CD4-positive, alpha-beta memory T cell (primary cell): ENCODE measurements at regions not wholly inside any gene's neighbourhood (a gene's known extent, or its start where the extent isn't known, plus 50 kb on each side); places are given as distances from the start of the nearest gene placed in this dataset.

Source experiments
- CTCF ChIA-PET: fragments of 350-600 bp; sonication (Branson Sonifier 250); formaldehyde crosslinking; loops from one replicate; lab custom pipeline; 2021; ENCODE audit warnings: inconsistent platforms; ENCODE audit not compliant: partially characterized antibody; lab: Charles Lee
- POLR2A ChIA-PET: fragments of 350-600 bp; sonication (Branson Sonifier 250); formaldehyde crosslinking; loops from one replicate; lab custom pipeline; 2021; ENCODE audit not compliant: partially characterized antibody; lab: Charles Lee
- DNase-seq, 5 donors: peaks; one replicate each; pipeline versions ENCODE4 v3.0.0 to v3.0.0-alpha.2; 2020 to 2022; ENCODE audit warnings: mixed read lengths in 1 of 5
- H3K27ac ChIP-seq: one replicate; pipeline ENCODE4 v1.7.0; 2013; ENCODE audit warnings: low read depth, low read length
- H3K27me3 ChIP-seq: 2 replicates; pipeline ENCODE4 v1.7.0; 2013; ENCODE audit warnings: mild to moderate bottlenecking, low read length, moderate library complexity; ENCODE audit not compliant: insufficient read depth
- H3K36me3 ChIP-seq: 2 replicates; pipeline ENCODE4 v1.7.0; 2013; ENCODE audit warnings: mild to moderate bottlenecking, low read length, moderate library complexity; ENCODE audit not compliant: insufficient read depth
- H3K4me1 ChIP-seq: 2 replicates; pipeline ENCODE4 v1.7.0; 2013; ENCODE audit warnings: mild to moderate bottlenecking, low read length, moderate library complexity; ENCODE audit not compliant: insufficient read depth
- H3K4me3 ChIP-seq, 2 donors: one replicate each; pipeline ENCODE4 v1.7.0; 2013; ENCODE audit warnings: low read length in 2 of 2, mild to moderate bottlenecking in 1 of 2
- H3K9me3 ChIP-seq, 2 donors: one replicate each; pipeline ENCODE4 v1.7.0; 2013; ENCODE audit warnings: low read length in 2 of 2, control low read depth in 1 of 2; ENCODE audit not compliant: control insufficient read depth in 1 of 2
- H3K27ac Mint-ChIP-seq, 7 donors: one replicate each; pipeline ENCODE4 v1.8.0; 2020 to 2021; ENCODE audit warnings: mixed read lengths in 7 of 7, mild to moderate bottlenecking in 6 of 7, inconsistent platforms in 3 of 7, moderate library complexity in 3 of 7
- H3K27me3 Mint-ChIP-seq, 2 donors: one replicate each; pipeline ENCODE4 v1.8.0; 2020 to 2021; ENCODE audit warnings: mixed read lengths in 2 of 2
- H3K36me3 Mint-ChIP-seq, 2 donors: one replicate each; pipeline ENCODE4 v1.8.0; 2020 to 2021; ENCODE audit warnings: mixed read lengths in 2 of 2, inconsistent platforms in 1 of 2, mild to moderate bottlenecking in 1 of 2
- H3K4me1 Mint-ChIP-seq, 4 donors: one replicate each; pipeline ENCODE4 v1.8.0; 2020 to 2021; ENCODE audit warnings: mixed read lengths in 4 of 4, mild to moderate bottlenecking in 1 of 4
- H3K4me3 Mint-ChIP-seq, 8 donors: one replicate each; pipeline ENCODE4 v1.8.0; 2020 to 2021; ENCODE audit warnings: mixed read lengths in 8 of 8, mild to moderate bottlenecking in 7 of 8, moderate library complexity in 6 of 8, inconsistent platforms in 3 of 8
- H3K9me3 Mint-ChIP-seq, 8 donors: one replicate each; pipeline ENCODE4 v1.8.0; 2020 to 2021; ENCODE audit warnings: mixed read lengths in 8 of 8, mild to moderate bottlenecking in 5 of 8, inconsistent platforms in 3 of 8, moderate library complexity in 1 of 8
- intact Hi-C: fragments of 100-400 bp; cut with micrococcal nuclease; formaldehyde crosslinking; loops from one replicate; pipeline ENCODE4 v1.15.1; 2023

- H3K9me3 Mint-ChIP-seq = peaks cover 0 to 29% (median 14%) of the 10 kb centered on the region in 8 donors
These were observed 253.9 kb upstream of the CNTNAP5 start for GRCh38 chr2:123770996-123771720.

GRCh38 chr2:123771928-123772632 is 253.0 kb upstream of the CNTNAP5 start:
- Mint-ChIP-seq H3K27ac (no peak overlapping the region), H3K9me3 (peaks cover 0 to 27% (median 12%) of the 10 kb centered on the region in 8 donors), H3K36me3 (no peaks in the 10 kb centered on the region), H3K4me1 (no peaks in the 10 kb centered on the region), H3K4me3 (no peak overlapping the region), H3K27me3 (no peaks in the 10 kb centered on the region)
- CTCF ChIA-PET = no interaction called here
- Histone ChIP-seq H3K27me3 (no peaks in the 10 kb centered on the region), H3K4me1 (no peaks in the 10 kb centered on the region), H3K9me3 (no peaks in the 10 kb centered on the region), H3K36me3 (no peaks in the 10 kb centered on the region), H3K27ac (no peak overlapping the region), H3K4me3 (no peak overlapping the region)
- POLR2A ChIA-PET = no interaction called here
- intact Hi-C loops = no loop called here
- DNase-seq = no peak

More at GRCh38 chr2:123770996-123771720, 253.9 kb upstream of the CNTNAP5 start:
- H3K4me1 ChIP-seq = no peaks in the 10 kb centered on the region
- H3K36me3 Mint-ChIP-seq = no peaks in the 10 kb centered on the region
- H3K4me3 ChIP-seq = no peak overlapping the region
- H3K4me1 Mint-ChIP-seq = no peaks in the 10 kb centered on the region
- no peak overlapping the region for H3K4me3 Mint-ChIP-seq
- ChIA-PET POLR2A (no interaction called here), CTCF (no interaction called here)
- no peak overlapping the region for H3K27ac Mint-ChIP-seq
- H3K36me3 ChIP-seq = no peaks in the 10 kb centered on the region
- no peaks in the 10 kb centered on the region for H3K27me3 ChIP-seq
- DNase-seq = no peak
- H3K27me3 Mint-ChIP-seq = no peaks in the 10 kb centered on the region
- no peak overlapping the region for H3K27ac ChIP-seq
- H3K9me3 ChIP-seq = no peaks in the 10 kb centered on the region
- intact Hi-C loops = no loop called here

GRCh38 chr2:123777116-123777515 is 248.0 kb upstream of the CNTNAP5 start:
- intact Hi-C loops = no loop called here

GRCh38 chr2:123783164-123783563 is 241.9 kb upstream of the CNTNAP5 start:
- no peaks in the 10 kb centered on the region for H3K27me3 Mint-ChIP-seq
- no peak for DNase-seq
- Histone ChIP-seq H3K27me3 (no peaks in the 10 kb centered on the region), H3K4me1 (no peaks in the 10 kb centered on the region), H3K36me3 (no peaks in the 10 kb centered on the region), H3K27ac (no peak overlapping the region), H3K9me3 (no peaks in the 10 kb centered on the region), H3K4me3 (no peak overlapping the region)
- no peak overlapping the region for H3K27ac Mint-ChIP-seq
- no peaks in the 10 kb centered on the region for H3K36me3 Mint-ChIP-seq
- intact Hi-C loops = no loop called here
- no peaks in the 10 kb centered on the region for H3K4me1 Mint-ChIP-seq
- peaks cover 4 to 36% (median 15%) of the 10 kb centered on the region in 8 donors for H3K9me3 Mint-ChIP-seq
- H3K4me3 Mint-ChIP-seq = no peak overlapping the region
- ChIA-PET POLR2A (no interaction called here), CTCF (no interaction called here)

More at GRCh38 chr2:123777116-123777515, 248.0 kb upstream of the CNTNAP5 start:
- Mint-ChIP-seq H3K9me3 (peaks cover 3 to 19% (median 13%) of the 10 kb centered on the region in 8 donors), H3K4me3 (no peak overlapping the region), H3K4me1 (no peaks in the 10 kb centered on the region), H3K27ac (no peak overlapping the region), H3K36me3 (no peaks in the 10 kb centered on the region), H3K27me3 (no peaks in the 10 kb centered on the region)
- Histone ChIP-seq H3K9me3 (no peaks in the 10 kb centered on the region), H3K27ac (no peak overlapping the region), H3K4me3 (no peak overlapping the region), H3K27me3 (no peaks in the 10 kb centered on the region), H3K4me1 (no peaks in the 10 kb centered on the region), H3K36me3 (no peaks in the 10 kb centered on the region)
- POLR2A ChIA-PET = no interaction called here
- CTCF ChIA-PET = no interaction called here
- no peak for DNase-seq

- Mint-ChIP-seq H3K27me3 (no peaks in the 10 kb centered on the region), H3K27ac (no peak overlapping the region), H3K9me3 (peaks cover 5 to 33% (median 11%) of the 10 kb centered on the region in 8 donors), H3K4me1 (no peaks in the 10 kb centered on the region), H3K4me3 (no peak overlapping the region), H3K36me3 (no peaks in the 10 kb centered on the region)
- no peaks in the 10 kb centered on the region for H3K27me3 ChIP-seq
- no peaks in the 10 kb centered on the region for H3K9me3 ChIP-seq
- H3K27ac ChIP-seq = no peak overlapping the region
- DNase-seq = no peak
- H3K4me1 ChIP-seq = no peaks in the 10 kb centered on the region
- H3K36me3 ChIP-seq = no peaks in the 10 kb centered on the region
- intact Hi-C loops = no loop called here
- no peak overlapping the region for H3K4me3 ChIP-seq
- ChIA-PET POLR2A (no interaction called here), CTCF (no interaction called here)
These were observed 239.8 kb upstream of the CNTNAP5 start for GRCh38 chr2:123785332-123785731.

GRCh38 chr2:123791207-123791606 is 233.9 kb upstream of the CNTNAP5 start:
- Histone ChIP-seq H3K4me1 (no peaks in the 10 kb centered on the region), H3K9me3 (no peaks in the 10 kb centered on the region), H3K36me3 (no peaks in the 10 kb centered on the region), H3K27me3 (no peaks in the 10 kb centered on the region), H3K4me3 (no peak overlapping the region), H3K27ac (no peak overlapping the region)
- Mint-ChIP-seq H3K4me1 (no peaks in the 10 kb centered on the region), H3K4me3 (no peak overlapping the region), H3K36me3 (no peaks in the 10 kb centered on the region), H3K9me3 (peaks cover 0 to 25% (median 10%) of the 10 kb centered on the region in 8 donors), H3K27ac (no peak overlapping the region), H3K27me3 (no peaks in the 10 kb centered on the region)
- CTCF ChIA-PET = no interaction called here
- intact Hi-C loops = no loop called here
- POLR2A ChIA-PET = no interaction called here
- DNase-seq = no peak

GRCh38 chr2:123791684-123792083 is 233.4 kb upstream of the CNTNAP5 start:
- CTCF ChIA-PET = no interaction called here

More at GRCh38 chr2:123791684-123792083, 233.4 kb upstream of the CNTNAP5 start:
- intact Hi-C loops = no loop called here
- H3K4me3 Mint-ChIP-seq = no peak overlapping the region
- H3K36me3 Mint-ChIP-seq = no peaks in the 10 kb centered on the region
- H3K27ac ChIP-seq = no peak overlapping the region
- no peaks in the 10 kb centered on the region for H3K4me1 Mint-ChIP-seq
- H3K4me3 ChIP-seq = no peak overlapping the region
- no peaks in the 10 kb centered on the region for H3K4me1 ChIP-seq
- no peaks in the 10 kb centered on the region for H3K9me3 ChIP-seq
- H3K36me3 ChIP-seq = no peaks in the 10 kb centered on the region
- no peaks in the 10 kb centered on the region for H3K27me3 Mint-ChIP-seq
- POLR2A ChIA-PET = no interaction called here
- peaks cover 0 to 20% (median 5%) of the 10 kb centered on the region in 8 donors for H3K9me3 Mint-ChIP-seq
- no peak overlapping the region for H3K27ac Mint-ChIP-seq
- no peaks in the 10 kb centered on the region for H3K27me3 ChIP-seq
- DNase-seq = no peak
